Tibial artery (tissue), 4 donors: ENCODE measurements at regions not wholly inside any gene's neighbourhood (a gene's known extent, or its start where the extent isn't known, plus 50 kb on each side); places are given as distances from the start of the nearest gene placed in this dataset.
"Not testable (repeated sequence)": the region's sequence is repeated elsewhere in the genome, so short reads cannot be mapped to it uniquely, and the experiment has no call there.

ENCODE experiments used
- DNase-seq, 2 donors: peaks; one replicate each; pipeline ENCODE4 v3.0.0-alpha.2; 2019
- H3K27ac ChIP-seq, 2 donors: fragments of 200-600 bp; sonication (generic) in 1 of 2; 1 replicate in 1 of 2; 2 replicates in 1 of 2; pipeline ENCODE4 v1.5.1; 2018 to 2019; ENCODE audit warnings: mild to moderate bottlenecking in 1 of 2
- H3K27me3 ChIP-seq, 2 donors: fragments of 200-600 bp; sonication (generic) in 1 of 2; one replicate each; pipeline versions ENCODE4 v1.5.1 to v1.6.0; 2016 to 2019
- H3K36me3 ChIP-seq, 3 donors: fragments of 200-600 bp; sonication (generic) in 2 of 3; one replicate each; pipeline ENCODE4 v1.5.1; 2016 to 2019; ENCODE audit warnings: mild to moderate bottlenecking in 2 of 3
- H3K4me1 ChIP-seq, 4 donors: fragments of 200-600 bp; sonication (generic) in 2 of 4; 1 replicate in 3 of 4; 2 replicates in 1 of 4; pipeline ENCODE4 v1.5.1; 2016 to 2019
- H3K4me3 ChIP-seq, 2 donors: fragments of 200-600 bp; sonication (generic) in 1 of 2; 1 replicate in 1 of 2; 2 replicates in 1 of 2; pipeline ENCODE4 v1.5.1; 2018 to 2019; ENCODE audit warnings: mild to moderate bottlenecking in 2 of 2
- H3K9me3 ChIP-seq, 3 donors: fragments of 200-600 bp; sonication (generic) in 1 of 3; one replicate each; pipeline ENCODE4 v1.5.1; 2016 to 2019
- intact Hi-C: fragments of 100-400 bp; cut with DNase I; formaldehyde crosslinking; loops from one replicate; pipeline ENCODE4 v1.15.0; 2023; ENCODE audit warnings: low total_unique reads
- TF ChIP-seq, protein P1 (sequence below), 2 experiments: fragments of 200-600 bp in 1 of 2; fragments of 450-650 bp in 1 of 2; IDR thresholded peaks; one replicate each; pipeline ENCODE4 v1.5.1; 2017 to 2019; ENCODE audit warnings: antibody characterized with exemption in 2 of 2, mild to moderate bottlenecking in 1 of 2, moderate library complexity in 1 of 2

GRCh38 chr9:31412081-31412480 is 972.4 kb upstream of the ACO1 start:
- no peaks in the 10 kb centered on the region for H3K27me3 ChIP-seq
- no peak overlapping the region for H3K27ac ChIP-seq
- TF ChIP-seq, protein P1, sequence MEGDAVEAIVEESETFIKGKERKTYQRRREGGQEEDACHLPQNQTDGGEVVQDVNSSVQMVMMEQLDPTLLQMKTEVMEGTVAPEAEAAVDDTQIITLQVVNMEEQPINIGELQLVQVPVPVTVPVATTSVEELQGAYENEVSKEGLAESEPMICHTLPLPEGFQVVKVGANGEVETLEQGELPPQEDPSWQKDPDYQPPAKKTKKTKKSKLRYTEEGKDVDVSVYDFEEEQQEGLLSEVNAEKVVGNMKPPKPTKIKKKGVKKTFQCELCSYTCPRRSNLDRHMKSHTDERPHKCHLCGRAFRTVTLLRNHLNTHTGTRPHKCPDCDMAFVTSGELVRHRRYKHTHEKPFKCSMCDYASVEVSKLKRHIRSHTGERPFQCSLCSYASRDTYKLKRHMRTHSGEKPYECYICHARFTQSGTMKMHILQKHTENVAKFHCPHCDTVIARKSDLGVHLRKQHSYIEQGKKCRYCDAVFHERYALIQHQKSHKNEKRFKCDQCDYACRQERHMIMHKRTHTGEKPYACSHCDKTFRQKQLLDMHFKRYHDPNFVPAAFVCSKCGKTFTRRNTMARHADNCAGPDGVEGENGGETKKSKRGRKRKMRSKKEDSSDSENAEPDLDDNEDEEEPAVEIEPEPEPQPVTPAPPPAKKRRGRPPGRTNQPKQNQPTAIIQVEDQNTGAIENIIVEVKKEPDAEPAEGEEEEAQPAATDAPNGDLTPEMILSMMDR (IDR thresholded peaks at IDR 0.05), result no peak
- H3K4me3 ChIP-seq, result no peak overlapping the region
- H3K9me3 ChIP-seq, result no peaks in the 10 kb centered on the region
- H3K4me1 ChIP-seq, result no peaks in the 10 kb centered on the region
- DNase-seq, result no peak
- intact Hi-C loops, result no loop called here
- no peaks in the 10 kb centered on the region for H3K36me3 ChIP-seq

DNA sequence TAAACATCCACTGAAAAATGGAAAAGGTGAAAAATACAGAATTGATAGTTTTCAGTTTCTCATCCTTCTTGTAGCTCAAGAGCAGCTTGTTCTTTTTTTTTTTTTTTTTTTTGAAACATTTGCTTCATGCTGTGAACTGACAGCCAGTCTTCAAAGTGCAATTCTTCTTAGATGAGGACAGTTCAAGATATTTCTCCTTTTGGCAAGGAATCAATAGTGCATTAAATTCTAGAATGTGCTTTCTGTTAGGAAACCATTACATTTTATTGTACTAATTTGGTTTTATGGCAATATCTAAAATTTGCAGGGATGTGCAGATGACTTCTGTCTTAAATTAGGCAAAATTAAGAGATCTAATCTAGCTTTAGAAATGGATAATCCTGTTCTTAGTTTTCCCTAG is 969.3 kb upstream of the ACO1 start:
- intact Hi-C loops, result no loop called here
- no peak overlapping the region for H3K4me3 ChIP-seq
- no peaks in the 10 kb centered on the region for H3K27me3 ChIP-seq
- no peaks in the 10 kb centered on the region for H3K36me3 ChIP-seq
- H3K27ac ChIP-seq, result no peak overlapping the region
- no peak for DNase-seq
- no peaks in the 10 kb centered on the region for H3K4me1 ChIP-seq
- no peaks in the 10 kb centered on the region for H3K9me3 ChIP-seq
- TF ChIP-seq, protein P1 (IDR thresholded peaks at IDR 0.05), result no peak

DNA sequence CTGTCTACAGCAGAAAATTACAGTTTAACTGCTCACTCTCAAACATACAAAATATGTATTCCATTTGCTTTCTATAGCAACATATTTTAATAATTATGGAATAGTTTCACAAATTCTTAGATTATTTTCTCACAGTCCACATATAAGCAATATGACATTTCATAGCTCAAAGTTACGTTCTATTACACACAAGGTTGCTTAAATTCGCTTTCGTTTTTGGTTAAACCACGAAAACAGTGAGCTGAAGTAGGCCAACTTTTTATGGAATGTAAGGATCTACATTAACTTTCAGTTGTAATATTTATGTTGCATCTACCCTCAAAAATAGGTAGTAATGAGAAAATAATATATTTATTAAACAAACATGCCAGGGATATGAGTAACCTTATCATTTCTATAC is 966.0 kb upstream of the ACO1 start:
- TF ChIP-seq, protein P1 (IDR thresholded peaks at IDR 0.05), result no peak
- intact Hi-C loops, result no loop called here
- no peaks in the 10 kb centered on the region for H3K36me3 ChIP-seq
- DNase-seq, result no peak
- H3K27ac ChIP-seq, result no peak overlapping the region
- H3K4me1 ChIP-seq, result no peaks in the 10 kb centered on the region
- H3K27me3 ChIP-seq, result no peaks in the 10 kb centered on the region
- H3K9me3 ChIP-seq, result no peaks in the 10 kb centered on the region
- no peak overlapping the region for H3K4me3 ChIP-seq

DNA sequence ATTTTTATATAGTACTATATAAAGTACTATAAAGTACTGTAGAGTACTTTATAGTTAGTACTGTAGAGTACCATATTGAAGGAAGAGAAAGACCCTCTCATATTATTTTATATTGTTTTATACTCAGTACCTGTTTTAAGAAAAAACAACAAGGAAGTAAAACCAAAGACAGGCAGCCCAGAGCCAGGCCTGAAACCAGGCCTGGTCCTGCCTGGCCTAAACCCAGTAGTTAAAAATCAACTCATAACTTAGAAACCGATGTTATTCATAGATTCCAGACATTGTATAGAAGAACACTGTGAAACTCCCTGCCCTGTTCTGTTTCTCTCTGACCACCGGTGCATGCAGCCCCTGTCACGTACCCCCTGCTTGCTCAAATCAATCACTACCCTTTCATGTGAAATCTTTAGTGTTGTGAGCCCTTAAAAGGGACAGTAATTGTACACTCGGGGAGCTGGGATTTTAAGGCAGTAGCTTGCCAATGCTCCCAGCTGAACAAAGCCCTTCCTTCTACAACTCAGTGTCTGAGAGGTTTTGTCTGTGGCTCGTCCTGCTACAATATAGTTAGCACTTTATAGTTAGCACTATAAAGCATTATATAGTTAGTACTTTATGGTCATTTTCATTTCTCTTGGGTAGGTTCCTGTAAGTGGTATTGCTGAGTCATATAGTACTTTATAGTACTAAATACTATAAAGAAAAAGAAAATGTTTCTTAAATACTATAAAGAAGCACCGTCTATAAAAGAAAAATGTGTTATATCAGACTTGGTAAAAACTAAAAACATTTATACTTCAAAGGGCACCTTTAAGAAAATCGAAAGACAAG is 940.6 kb upstream of the ACO1 start:
- H3K4me3 ChIP-seq, H3K27me3 ChIP-seq, H3K36me3 ChIP-seq, intact Hi-C loops, DNase-seq, H3K9me3 ChIP-seq, H3K4me1 ChIP-seq, H3K27ac ChIP-seq: not testable (repeated sequence)

GRCh38 chr9:31445357-31445756 is 939.1 kb upstream of the ACO1 start:
- Histone ChIP-seq H3K9me3 (no peaks in the 10 kb centered on the region), H3K27me3 (no peaks in the 10 kb centered on the region), H3K4me3 (no peak overlapping the region), H3K36me3 (no peaks in the 10 kb centered on the region), H3K27ac (no peak overlapping the region), H3K4me1 (no peaks in the 10 kb centered on the region)
- no peak for DNase-seq
- TF ChIP-seq, protein P1 (IDR thresholded peaks at IDR 0.05), result no peak
- intact Hi-C loops, result no loop called here

DNA sequence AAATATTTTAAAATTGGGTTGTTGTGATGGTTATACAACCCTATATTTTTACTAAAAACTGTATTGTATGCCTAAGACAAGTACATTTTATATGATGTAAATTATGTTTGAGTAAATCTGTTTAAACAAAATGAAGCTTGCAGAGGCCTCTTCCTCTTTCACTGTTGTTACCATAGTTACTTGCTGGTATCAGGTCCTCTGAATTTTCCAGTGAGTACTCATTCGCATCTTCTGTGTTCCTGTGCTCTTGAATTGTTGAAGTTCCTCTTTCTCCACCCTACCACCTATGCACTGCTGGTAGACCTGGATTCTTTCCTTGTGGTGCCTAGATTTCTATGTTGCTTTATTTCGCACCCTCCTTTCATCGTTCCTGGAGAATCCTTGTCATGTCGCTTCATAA is 938.5 kb upstream of the ACO1 start:
- Histone ChIP-seq H3K36me3 (no peaks in the 10 kb centered on the region), H3K27me3 (no peaks in the 10 kb centered on the region), H3K27ac (no peak overlapping the region), H3K4me3 (no peak overlapping the region), H3K4me1 (no peaks in the 10 kb centered on the region), H3K9me3 (no peaks in the 10 kb centered on the region)
- intact Hi-C loops, result no loop called here
- no peak for DNase-seq
- TF ChIP-seq, protein P1 (IDR thresholded peaks at IDR 0.05), result no peak
